Omental fat pad (tissue), 3 donors: ENCODE measurements at regions not wholly inside any gene's neighbourhood (a gene's known extent, or its start where the extent isn't known, plus 50 kb on each side); places are given as distances from the start of the nearest gene placed in this dataset.
"Not testable (repeated sequence)": the region's sequence is repeated elsewhere in the genome, so short reads cannot be mapped to it uniquely, and the experiment has no call there.

Source experiments
- ATAC-seq: fragments of 150-250 bp; one replicate; pipeline ENCODE4 v1.9.1; 2016; ENCODE audit warnings: mild to moderate bottlenecking, moderate library complexity; ENCODE audit not compliant: low FRiP score
- DNase-seq: peaks from one replicate; pipeline ENCODE4 v3.0.0-alpha.2; 2019; ENCODE audit warnings: low spot score
- TF ChIP-seq, protein P1 (sequence below), 3 donors: fragments of 450-650 bp; IDR thresholded peaks; one replicate each; pipeline ENCODE4 v1.5.1; 2016 to 2017; ENCODE audit warnings: antibody characterized with exemption in 3 of 3, mild to moderate bottlenecking in 3 of 3, moderate library complexity in 2 of 3

DNA sequence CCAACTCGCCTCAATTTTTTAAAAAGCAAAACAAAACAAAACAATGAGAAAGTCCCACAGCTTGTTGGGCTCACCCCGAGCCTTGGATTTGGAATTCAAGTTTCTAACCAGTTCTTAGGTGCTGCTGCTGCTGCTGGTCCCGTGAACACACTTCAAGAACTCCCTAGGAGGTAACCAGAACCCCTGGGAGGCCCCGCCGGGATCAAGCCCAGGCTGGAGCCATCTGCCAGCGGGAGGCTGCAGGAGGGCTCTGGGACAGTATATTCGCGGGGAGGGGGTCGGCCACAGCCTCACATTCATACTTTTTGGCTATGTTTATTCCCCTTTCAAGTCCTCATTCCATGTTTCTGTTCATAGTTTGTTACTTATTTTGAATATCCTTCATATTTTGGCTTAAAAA lies 223.4 kb downstream of the TFCP2L1 start:
- DNase-seq = no peak
- TF ChIP-seq, protein P1, sequence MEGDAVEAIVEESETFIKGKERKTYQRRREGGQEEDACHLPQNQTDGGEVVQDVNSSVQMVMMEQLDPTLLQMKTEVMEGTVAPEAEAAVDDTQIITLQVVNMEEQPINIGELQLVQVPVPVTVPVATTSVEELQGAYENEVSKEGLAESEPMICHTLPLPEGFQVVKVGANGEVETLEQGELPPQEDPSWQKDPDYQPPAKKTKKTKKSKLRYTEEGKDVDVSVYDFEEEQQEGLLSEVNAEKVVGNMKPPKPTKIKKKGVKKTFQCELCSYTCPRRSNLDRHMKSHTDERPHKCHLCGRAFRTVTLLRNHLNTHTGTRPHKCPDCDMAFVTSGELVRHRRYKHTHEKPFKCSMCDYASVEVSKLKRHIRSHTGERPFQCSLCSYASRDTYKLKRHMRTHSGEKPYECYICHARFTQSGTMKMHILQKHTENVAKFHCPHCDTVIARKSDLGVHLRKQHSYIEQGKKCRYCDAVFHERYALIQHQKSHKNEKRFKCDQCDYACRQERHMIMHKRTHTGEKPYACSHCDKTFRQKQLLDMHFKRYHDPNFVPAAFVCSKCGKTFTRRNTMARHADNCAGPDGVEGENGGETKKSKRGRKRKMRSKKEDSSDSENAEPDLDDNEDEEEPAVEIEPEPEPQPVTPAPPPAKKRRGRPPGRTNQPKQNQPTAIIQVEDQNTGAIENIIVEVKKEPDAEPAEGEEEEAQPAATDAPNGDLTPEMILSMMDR (IDR thresholded peaks at IDR 0.05) = no peak
- no peak for ATAC-seq

DNA sequence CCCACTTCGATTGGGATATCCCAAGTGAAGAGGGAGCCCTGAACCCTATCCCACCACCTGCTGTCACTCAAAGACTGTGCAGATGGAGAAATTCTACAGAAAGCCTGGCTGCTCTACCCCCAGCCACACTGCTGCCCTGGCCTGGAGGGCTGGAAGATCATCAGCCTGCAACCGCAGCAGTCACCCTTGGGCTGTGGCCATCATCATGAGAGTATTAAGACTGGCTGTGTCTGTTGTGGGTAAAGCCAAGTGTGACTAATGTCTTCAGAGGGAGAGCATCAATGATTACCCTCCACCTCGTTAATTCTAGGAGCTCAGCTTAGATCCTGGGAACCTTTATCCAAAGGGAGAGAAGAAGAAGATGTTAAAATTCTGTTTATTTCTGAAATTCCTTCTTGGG lies 221.5 kb downstream of the TFCP2L1 start:
- TF ChIP-seq, protein P1 (IDR thresholded peaks at IDR 0.05) = no peak
- no peak for ATAC-seq
- no peak for DNase-seq

DNA sequence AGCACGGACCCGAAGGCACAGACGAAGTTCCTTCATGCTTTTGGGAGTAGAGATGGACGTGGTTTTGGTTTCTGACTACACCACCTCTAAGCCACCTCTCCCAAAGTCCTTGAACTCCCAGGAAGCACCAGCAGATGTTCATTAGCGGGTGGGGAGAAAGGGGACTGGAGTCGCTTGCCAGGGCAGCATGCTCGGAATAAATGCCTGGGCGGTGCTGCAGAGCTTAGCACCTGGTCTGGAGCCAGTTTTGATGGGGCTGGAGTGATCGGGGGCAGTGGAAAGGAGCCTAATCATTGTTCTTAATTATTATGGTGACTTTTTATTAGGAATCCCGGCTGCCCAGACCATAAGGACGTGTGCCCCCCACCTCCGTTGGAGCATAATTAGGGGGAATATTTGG lies 220.8 kb downstream of the TFCP2L1 start:
- TF ChIP-seq, protein P1 (IDR thresholded peaks at IDR 0.05) = no peak
- ATAC-seq (no peak), DNase-seq (no peak)

DNA sequence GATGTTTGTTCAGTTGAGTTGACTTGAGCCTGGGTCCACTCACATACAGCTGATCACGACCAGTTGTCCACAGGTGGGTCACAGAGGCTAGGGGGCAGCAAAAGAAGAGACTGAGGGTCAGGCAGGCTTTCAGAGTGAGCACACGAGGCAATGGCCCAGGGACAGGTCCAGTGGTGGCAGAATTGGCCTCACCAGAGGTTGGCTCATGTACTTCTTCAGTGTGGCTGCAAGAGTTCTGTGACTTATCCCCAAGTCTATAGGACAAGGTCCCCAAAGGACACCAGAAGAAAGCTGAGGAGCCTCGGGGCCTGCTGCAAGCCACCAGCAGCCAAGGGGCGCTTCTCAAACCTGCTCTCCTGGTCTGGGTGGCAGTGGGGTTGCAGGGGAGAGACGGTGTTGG lies 219.8 kb downstream of the TFCP2L1 start:
- DNase-seq (no peak), ATAC-seq (no peak)
- TF ChIP-seq, protein P1 (IDR thresholded peaks at IDR 0.05) = no peak

DNA sequence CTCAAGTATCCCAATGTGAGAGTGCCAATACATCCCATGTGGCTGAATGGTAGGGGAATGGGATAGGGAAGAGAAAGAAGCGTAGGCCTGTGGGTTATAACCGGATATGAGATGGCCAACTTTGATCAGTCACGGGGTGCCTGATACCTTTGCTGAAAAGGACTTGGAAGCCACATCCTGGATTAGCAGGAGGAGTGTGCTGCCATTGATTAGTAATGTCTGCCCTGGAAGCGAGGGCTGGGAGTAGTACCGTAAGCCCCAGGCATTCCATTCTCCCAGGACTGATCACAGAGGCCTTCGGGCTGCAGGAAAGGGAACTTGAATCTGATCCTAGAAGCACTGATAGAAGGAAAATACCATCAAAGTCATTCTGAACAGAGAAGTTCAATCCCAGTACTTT lies 218.5 kb downstream of the TFCP2L1 start:
- ATAC-seq = no peak
- TF ChIP-seq, protein P1 (IDR thresholded peaks at IDR 0.05) = no peak

DNA sequence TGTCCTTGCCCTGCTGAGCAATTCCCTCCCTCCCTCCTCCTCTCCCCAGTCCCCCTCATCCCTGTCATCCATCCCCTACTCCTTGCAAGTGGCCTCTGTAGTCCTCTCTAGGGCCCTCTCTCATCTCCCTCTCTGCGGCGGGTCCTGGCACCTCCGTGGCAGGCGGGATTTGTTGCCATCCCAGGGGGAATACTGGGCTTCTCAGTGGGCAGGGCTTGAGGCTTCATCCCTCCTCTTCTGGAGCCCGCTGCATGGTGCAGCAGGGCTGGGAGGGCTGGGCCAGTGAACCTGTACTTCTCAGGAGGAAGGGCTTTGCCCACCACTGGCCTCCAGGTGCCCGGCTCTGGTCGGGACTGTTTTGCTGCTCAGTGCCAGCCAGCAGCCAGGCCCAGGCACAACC lies 216.2 kb downstream of the TFCP2L1 start:
- TF ChIP-seq, protein P1 (IDR thresholded peaks at IDR 0.05) = no peak
- no peak for ATAC-seq
- DNase-seq = no peak

More for the DNA sequence above, 218.5 kb downstream of the TFCP2L1 start:
- no peak for DNase-seq

DNA sequence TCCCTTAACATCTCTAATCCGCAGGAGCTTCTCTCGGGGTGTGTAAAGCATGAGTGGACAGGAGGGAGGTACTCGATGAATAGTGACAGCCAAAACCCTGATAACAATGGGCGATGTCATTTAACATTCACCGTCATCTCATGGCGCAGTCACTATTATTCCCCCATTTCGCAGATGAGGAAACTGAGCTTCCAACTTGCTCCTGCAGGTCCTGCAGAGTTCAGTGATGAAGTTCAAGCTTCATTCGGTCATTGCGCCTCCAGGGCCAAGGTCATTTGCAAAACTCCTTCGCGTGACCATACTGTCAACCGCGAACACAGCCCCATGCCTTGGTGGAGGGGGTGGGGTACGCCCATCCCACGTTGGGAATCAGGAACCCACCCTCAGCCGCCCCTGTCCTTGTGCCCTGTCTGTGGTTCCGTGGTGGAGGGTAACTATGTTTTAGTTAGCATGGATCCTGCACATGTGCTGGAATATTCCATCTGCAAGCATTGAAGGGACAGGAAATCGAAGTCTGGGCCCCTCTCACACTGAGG lies 215.5 kb downstream of the TFCP2L1 start:
- ATAC-seq (no peak), DNase-seq (no peak)
- TF ChIP-seq, protein P1 (IDR thresholded peaks at IDR 0.05) = no peak

DNA sequence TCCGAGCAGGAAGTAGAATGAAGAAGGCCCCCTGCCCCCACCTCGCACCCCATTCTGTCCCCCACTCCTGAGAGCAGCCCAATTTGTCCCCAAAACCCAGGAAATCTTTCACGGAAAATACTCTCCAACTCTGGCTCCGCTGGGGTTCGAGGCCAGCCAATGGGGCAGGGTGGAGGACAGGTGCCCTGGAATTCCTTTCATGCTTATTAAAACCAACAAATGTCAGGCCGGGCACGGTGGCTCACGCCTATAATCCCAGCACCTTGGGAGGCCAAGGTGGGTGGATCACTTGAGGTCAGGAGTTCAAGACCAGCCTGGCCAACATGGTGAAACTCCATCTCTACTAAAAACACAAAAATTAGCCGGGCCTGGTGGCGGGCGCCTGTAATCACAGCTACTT lies 214.9 kb downstream of the TFCP2L1 start:
- not testable (repeated sequence) for ATAC-seq, DNase-seq
